ENCODE measurements at regions not wholly inside any gene's neighbourhood (a gene's known extent, or its start where the extent isn't known, plus 50 kb on each side); places are given as distances from the start of the nearest gene placed in this dataset.
A peak's percentile ranks its signal among the peaks of the same experiment; 100 is the strongest.
"Not testable (repeated sequence)": the region's sequence is repeated elsewhere in the genome, so short reads cannot be mapped to it uniquely, and the experiment has no call there.

GRCh38 chr9:15372455-15372854, 50.2 kb upstream of the SNAPC3 start:
- DNase-seq = no peak

GRCh38 chr9:15371448-15371845, 51.2 kb upstream of the SNAPC3 start:
- DNase-seq = no peak

GRCh38 chr9:15370466-15371447, 51.9 kb upstream of the SNAPC3 start:
- DNase-seq = no peak

GRCh38 chr9:15369871-15370270, 52.8 kb upstream of the SNAPC3 start:
- DNase-seq = no peak

GRCh38 chr9:15369238-15369637, 53.4 kb upstream of the SNAPC3 start:
- no peak for DNase-seq

GRCh38 chr9:15364975-15365553, 57.6 kb upstream of the SNAPC3 start:
- DNase-seq = not testable (repeated sequence)

GRCh38 chr9:15361737-15362136, 54.7 kb upstream of the TTC39B start:
- DNase-seq = no peak

- peak; percentile 50 for DNase-seq
Measured at GRCh38 chr9:15357050-15357653, 50.1 kb upstream of the TTC39B start.

Measured in KG1 (cell line).